HCT116 (cell line): ENCODE measurements at regions not wholly inside any gene's neighbourhood (a gene's known extent, or its start where the extent isn't known, plus 50 kb on each side); places are given as distances from the start of the nearest gene placed in this dataset.

Experiments
- ATAC-seq: fragments of 200-7000 bp; cut with Tn5 transposase; 2 replicates; pipeline ENCODE4 v1.9.1; 2020; ENCODE audit warnings: mild to moderate bottlenecking, moderate library complexity
- BruUV-seq: library from RNA; stranded (reverse); fragments of 400-500 nt; replicated peaks from 2 replicates; lab custom pipeline; 2021; lab: Mats Ljungman, UMichigan
- CTCF ChIA-PET: fragments of 300-600 bp; sonication (Branson Sonifier 250); formaldehyde crosslinking; loops from one replicate; lab custom pipeline; 2021; ENCODE audit warnings: antibody characterized with exemption; lab: Charles Lee
- POLR2A ChIA-PET: fragments of 300-600, 350-600 bp; sonication (Branson Sonifier 250); formaldehyde crosslinking; loops from one replicate; lab custom pipeline; 2021; ENCODE audit warnings: antibody characterized with exemption; lab: Charles Lee
- RAD21 ChIA-PET, 2 experiments: fragments of 300-600 bp; sonication (Branson Sonifier 250); formaldehyde crosslinking; loops; one replicate each; lab custom pipeline; 2023; ENCODE audit warnings: low total read pairs in 2 of 2; ENCODE audit not compliant: uncharacterized antibody in 2 of 2, unreplicated experiment in 2 of 2, low non-redundant PET in 1 of 2; lab: Charles Lee
- DNase-seq: peaks from one replicate; pipeline ENCODE4 v3.0.0-alpha.2; 2010; ENCODE audit warnings: low read depth, low spot score
- H2AFZ ChIP-seq: fragments of 200-600 bp; shearing (Covaris generic), sonication (generic); 2 replicates; pipeline ENCODE4 v1.6.1; 2017; ENCODE audit warnings: low read depth, mixed run types, mixed read lengths, antibody characterized with exemption, low read length; ENCODE audit not compliant: poor library complexity, severe bottlenecking
- H3K27ac ChIP-seq: 2 replicates; pipeline ENCODE4 v1.5.1; 2012; ENCODE audit warnings: low read depth, low read length
- H3K27me3 ChIP-seq: fragments of 200-600 bp; sonication (generic); 2 replicates; pipeline ENCODE4 v1.6.1; 2016; ENCODE audit warnings: mixed run types, low read length, mixed read lengths; ENCODE audit not compliant: insufficient read depth
- H3K36me3 ChIP-seq, 2 experiments: fragments of 200-500 bp in 1 of 2; fragments of 200-600 bp in 1 of 2; sonication (Bioruptor generic) in 1 of 2; sonication (generic) in 1 of 2; 2 replicates each; pipeline versions ENCODE4 v1.5.1 to v1.6.1; 2014 to 2016; ENCODE audit warnings: low read length in 2 of 2, inconsistent platforms in 1 of 2, mixed read lengths in 1 of 2, mixed run types in 1 of 2; ENCODE audit not compliant: insufficient read depth in 2 of 2, control insufficient read depth in 1 of 2
- H3K4me1 ChIP-seq, 2 experiments: fragments of 200-600 bp in 1 of 2; sonication (generic) in 1 of 2; 2 replicates each; pipeline versions ENCODE4 v1.5.1 to v1.6.1; 2012 to 2017; ENCODE audit warnings: low read length in 2 of 2, inconsistent platforms in 1 of 2, mild to moderate bottlenecking in 1 of 2, mixed read lengths in 1 of 2, mixed run types in 1 of 2, moderate library complexity in 1 of 2; ENCODE audit not compliant: insufficient read depth in 2 of 2, control insufficient read depth in 1 of 2
- H3K4me2 ChIP-seq: fragments of 200-600 bp; sonication (generic); 2 replicates; pipeline ENCODE4 v1.6.1; 2017; ENCODE audit warnings: mixed run types, low read length, mixed read lengths
- H3K4me3 ChIP-seq, 2 experiments: fragments of 200-600 bp in 1 of 2; sonication (generic) in 1 of 2; replicated peaks in 1 of 2; 2 replicates each; pipeline ENCODE4 v1.5.1; 2011 to 2016; ENCODE audit warnings: low read length in 2 of 2, control low read depth in 1 of 2, low read depth in 1 of 2, mild to moderate bottlenecking in 1 of 2, mixed read lengths in 1 of 2, mixed run types in 1 of 2
- H3K79me2 ChIP-seq: fragments of 200-600 bp; sonication (generic); 2 replicates; pipeline ENCODE4 v1.6.1; 2017; ENCODE audit warnings: mild to moderate bottlenecking, mixed run types, low read length, moderate library complexity, mixed read lengths; ENCODE audit not compliant: insufficient read depth
- H3K9ac ChIP-seq: fragments of 200-600 bp; sonication (generic); 2 replicates; pipeline ENCODE4 v1.6.1; 2016; ENCODE audit warnings: low read length, mixed read lengths
- H3K9me2 ChIP-seq: fragments of 200-600 bp; sonication (generic), shearing (Covaris generic); 2 replicates; pipeline ENCODE4 v1.6.1; 2017; ENCODE audit warnings: mixed run types, mild to moderate bottlenecking, moderate library complexity; ENCODE audit not compliant: insufficient read depth
- H3K9me3 ChIP-seq, 2 experiments: fragments of 200-500 bp in 1 of 2; fragments of 200-600 bp in 1 of 2; sonication (Bioruptor generic) in 1 of 2; sonication (generic) in 1 of 2; 2 replicates each; pipeline ENCODE4 v1.6.1; 2014 to 2017; ENCODE audit warnings: low read length in 2 of 2, mixed read lengths in 2 of 2, inconsistent platforms in 1 of 2, low read depth in 1 of 2, mild to moderate bottlenecking in 1 of 2, mixed run types in 1 of 2, moderate library complexity in 1 of 2; ENCODE audit not compliant: control insufficient read depth in 1 of 2, insufficient read depth in 1 of 2
- H4K20me1 ChIP-seq: fragments of 200-600 bp; sonication (generic), shearing (Covaris generic); 2 replicates; pipeline ENCODE4 v1.6.1; 2017; ENCODE audit warnings: mixed run types, mild to moderate bottlenecking, moderate library complexity; ENCODE audit not compliant: insufficient read depth
- CTCF ChIP-seq, 3 experiments: fragments of 200-600 bp in 1 of 3; sonication (generic) in 1 of 3; IDR thresholded peaks in 2 of 3; conservative IDR thresholded peaks in 1 of 3; 2 replicates each; pipeline ENCODE4 v1.5.1; 2012 to 2017; ENCODE audit warnings: low read depth in 2 of 3, low read length in 2 of 3, antibody characterized with exemption in 1 of 3, borderline replicate concordance in 1 of 3, control low read depth in 1 of 3, mild to moderate bottlenecking in 1 of 3, mixed read lengths in 1 of 3, mixed run types in 1 of 3, moderate library complexity in 1 of 3; ENCODE audit not compliant: insufficient read depth in 1 of 3
- FOSL1 ChIP-seq: IDR thresholded peaks from 2 replicates; pipeline ENCODE4 v1.6.1; 2012; ENCODE audit warnings: low read depth
- MAX ChIP-seq: IDR thresholded peaks from 2 replicates; pipeline ENCODE4 v1.6.1; 2012
- POLR2A ChIP-seq: IDR thresholded peaks from 2 replicates; pipeline ENCODE4 v1.7.0; 2011; ENCODE audit warnings: borderline replicate concordance; ENCODE audit not compliant: insufficient read depth, insufficient read length; ENCODE audit errors: extremely low read depth
- POLR2AphosphoS5 ChIP-seq: IDR thresholded peaks from 2 replicates; pipeline ENCODE4 v1.6.1; 2011; ENCODE audit warnings: mild to moderate bottlenecking, low read depth, low read length, moderate library complexity
- RAD21 ChIP-seq: IDR thresholded peaks from 2 replicates; pipeline ENCODE4 v1.6.1; 2012; ENCODE audit warnings: low read depth, mild to moderate bottlenecking
- SP1 ChIP-seq: IDR thresholded peaks from 2 replicates; pipeline ENCODE4 v1.6.1; 2012; ENCODE audit warnings: low read depth
- TCF7L2 ChIP-seq: IDR thresholded peaks from 2 replicates; pipeline ENCODE4 v1.7.0; 2011; ENCODE audit warnings: borderline replicate concordance, inconsistent platforms; ENCODE audit not compliant: insufficient read depth, insufficient read length; ENCODE audit errors: extremely low read depth
- intact Hi-C: fragments of 100-400 bp; cut with micrococcal nuclease; formaldehyde crosslinking; loops from 2 replicates; pipeline ENCODE4 v1.10.0; 2022
- TF ChIP-seq, protein P1 (sequence below): IDR thresholded peaks from 2 replicates; pipeline ENCODE4 v1.6.1; 2012

DNA sequence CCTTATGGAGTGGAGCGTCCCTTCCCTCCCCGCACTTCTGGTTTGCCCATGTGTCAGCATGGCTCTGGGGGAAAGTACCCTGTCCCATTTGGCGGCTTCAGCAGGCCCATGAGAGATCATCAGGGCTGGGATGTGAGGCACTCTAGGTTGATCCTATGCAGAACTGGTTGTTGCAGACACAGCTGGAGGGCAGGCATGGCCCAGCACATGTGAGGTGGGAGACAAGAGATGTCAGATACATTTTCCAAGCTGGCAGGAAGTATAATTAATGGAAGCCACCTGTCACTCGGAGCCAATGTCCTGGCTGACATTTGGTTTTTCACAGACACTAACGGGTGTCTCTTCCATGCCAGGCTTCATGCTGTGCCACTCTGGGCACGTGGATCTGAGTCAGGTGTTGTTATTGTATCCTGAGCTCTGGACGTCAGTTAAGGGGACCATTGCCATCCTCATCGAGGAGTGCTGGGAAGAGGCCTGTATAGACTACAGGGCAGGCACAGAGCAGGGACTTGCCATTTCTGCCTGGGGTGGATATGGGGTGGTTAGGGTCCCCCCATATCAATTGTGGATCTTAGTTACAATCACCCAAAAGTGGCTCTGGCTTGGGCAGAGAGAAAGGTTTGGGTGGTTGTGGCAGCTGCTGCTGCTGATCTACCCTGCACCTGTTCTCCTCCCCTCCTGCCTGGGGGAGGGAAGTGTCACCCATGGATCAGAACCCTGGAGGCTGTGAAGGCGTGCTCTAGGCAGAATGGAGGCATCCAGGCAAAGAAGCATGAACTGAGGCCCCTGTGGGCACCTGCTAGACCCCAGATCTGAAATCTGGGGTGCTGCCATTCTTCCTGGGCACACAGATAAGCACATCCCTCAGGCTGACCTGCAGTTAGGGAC lies 140.7 kb downstream of the FBLN2 start:
- ChIA-PET CTCF (no interaction called here), RAD21 (no interaction called here)
- Histone ChIP-seq H3K36me3 (no peaks in the 10 kb centered on the region), H3K27ac (no peak overlapping the region), H3K9me2 (no peaks in the 10 kb centered on the region), H2AFZ (no peak overlapping the region), H3K27me3 (peaks cover 28% of the 10 kb centered on the region), H3K4me2 (no peak overlapping the region), H3K9me3 (no peaks in the 10 kb centered on the region), H3K4me1 (no peaks in the 10 kb centered on the region)
- intact Hi-C loops, result no loop called here
- no peak for DNase-seq
- TF ChIP-seq POLR2A, result no peak
- no peak for TF ChIP-seq CTCF (IDR thresholded peaks at IDR 0.05 in 2 of 3, conservative IDR thresholded peaks at IDR 0.05 in 1 of 3; ENCODE audit: borderline replicate concordance in 1 of 3, insufficient read depth in 1 of 3, low read depth in 2 of 3, low read length in 2 of 3)
- TF ChIP-seq MAX, result no peak
- TF ChIP-seq POLR2AphosphoS5, result no peak
- no peak for TF ChIP-seq FOSL1
- no peak for TF ChIP-seq SP1
- no peak for TF ChIP-seq RAD21
- TF ChIP-seq, protein P1, sequence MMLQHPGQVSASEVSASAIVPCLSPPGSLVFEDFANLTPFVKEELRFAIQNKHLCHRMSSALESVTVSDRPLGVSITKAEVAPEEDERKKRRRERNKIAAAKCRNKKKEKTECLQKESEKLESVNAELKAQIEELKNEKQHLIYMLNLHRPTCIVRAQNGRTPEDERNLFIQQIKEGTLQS, result no peak
- no peak for TF ChIP-seq TCF7L2
- TF ChIP-seq, all 23 proteins: peak for 0
- H3K9ac ChIP-seq, result no peak overlapping the region
- BruUV-seq, result no TSS peak
- no peak overlapping the region for H3K4me3 ChIP-seq
- ATAC-seq, result no peak
- POLR2A ChIA-PET, result no interaction called here
- no peaks in the 10 kb centered on the region for H4K20me1 ChIP-seq
- H3K79me2 ChIP-seq, result no peaks in the 10 kb centered on the region
